ENCODE measurements at regions not wholly inside any gene's neighbourhood (a gene's known extent, or its start where the extent isn't known, plus 50 kb on each side); places are given as distances from the start of the nearest gene placed in this dataset.

DNA sequence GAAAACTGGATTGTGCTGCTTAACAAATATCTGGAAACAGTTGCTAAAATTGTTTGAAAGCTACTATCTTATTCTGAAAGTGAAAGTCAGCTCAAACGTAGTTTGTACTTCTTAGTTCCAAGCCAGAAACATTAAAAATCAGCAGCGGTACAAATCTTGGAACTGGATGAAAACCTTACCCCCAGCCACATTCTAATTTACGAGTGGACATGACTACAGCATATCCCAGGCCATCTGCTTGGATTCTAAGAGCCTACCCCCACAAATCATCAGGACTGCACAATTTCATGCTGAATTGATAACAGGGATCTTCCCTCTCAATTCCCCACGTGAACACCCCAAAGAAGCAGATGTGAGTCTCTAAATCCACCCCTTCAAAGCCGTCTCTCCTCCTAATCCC is 158.7 kb upstream of the NCKAP5 start:
- Histone ChIP-seq H3K9me3 (no peaks in the 10 kb centered on the region), H3K27me3 (no peaks in the 10 kb centered on the region), H3K4me1 (peaks cover 0 to 4% (median 0%) of the 10 kb centered on the region in 12 donors), H3K27ac (no peak overlapping the region), H3K4me3 (peak overlapping the region in 8 of 12 donors; percentile 3 to 40 (median 24)), H3K36me3 (no peaks in the 10 kb centered on the region)
- TF ChIP-seq POLR2A (IDR thresholded peaks at IDR 0.05), result no peak
- TF ChIP-seq, protein P1, sequence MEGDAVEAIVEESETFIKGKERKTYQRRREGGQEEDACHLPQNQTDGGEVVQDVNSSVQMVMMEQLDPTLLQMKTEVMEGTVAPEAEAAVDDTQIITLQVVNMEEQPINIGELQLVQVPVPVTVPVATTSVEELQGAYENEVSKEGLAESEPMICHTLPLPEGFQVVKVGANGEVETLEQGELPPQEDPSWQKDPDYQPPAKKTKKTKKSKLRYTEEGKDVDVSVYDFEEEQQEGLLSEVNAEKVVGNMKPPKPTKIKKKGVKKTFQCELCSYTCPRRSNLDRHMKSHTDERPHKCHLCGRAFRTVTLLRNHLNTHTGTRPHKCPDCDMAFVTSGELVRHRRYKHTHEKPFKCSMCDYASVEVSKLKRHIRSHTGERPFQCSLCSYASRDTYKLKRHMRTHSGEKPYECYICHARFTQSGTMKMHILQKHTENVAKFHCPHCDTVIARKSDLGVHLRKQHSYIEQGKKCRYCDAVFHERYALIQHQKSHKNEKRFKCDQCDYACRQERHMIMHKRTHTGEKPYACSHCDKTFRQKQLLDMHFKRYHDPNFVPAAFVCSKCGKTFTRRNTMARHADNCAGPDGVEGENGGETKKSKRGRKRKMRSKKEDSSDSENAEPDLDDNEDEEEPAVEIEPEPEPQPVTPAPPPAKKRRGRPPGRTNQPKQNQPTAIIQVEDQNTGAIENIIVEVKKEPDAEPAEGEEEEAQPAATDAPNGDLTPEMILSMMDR (IDR thresholded peaks at IDR 0.05), result no peak
- no peak for DNase-seq
- no peak for ATAC-seq
- intact Hi-C loops (cut with DNase I), result no loop called here
- 52 to 67% (median 62%) methylated on average over 5 of the region's 5 CpGs for WGBS, 4 donors

- H3K27me3 ChIP-seq, result no peaks in the 10 kb centered on the region
- H3K4me3 ChIP-seq, result no peak overlapping the region
- ATAC-seq (no peak), DNase-seq (no peak)
- no peaks in the 10 kb centered on the region for H3K9me3 ChIP-seq
- WGBS, 4 donors, result 93 to 98% (median 98%) methylated on average over 2 of the region's 2 CpGs
- H3K36me3 ChIP-seq, result no peaks in the 10 kb centered on the region
- no peak overlapping the region for H3K27ac ChIP-seq
- peaks cover 0 to 10% (median 0%) of the 10 kb centered on the region in 12 donors for H3K4me1 ChIP-seq
- intact Hi-C loops (cut with DNase I), result no loop called here
- TF ChIP-seq, protein P1 (IDR thresholded peaks at IDR 0.05), result no peak
- TF ChIP-seq POLR2A (IDR thresholded peaks at IDR 0.05), result no peak
Measured at GRCh38 chr2:133732059-133732458, 163.8 kb upstream of the NCKAP5 start.

DNA sequence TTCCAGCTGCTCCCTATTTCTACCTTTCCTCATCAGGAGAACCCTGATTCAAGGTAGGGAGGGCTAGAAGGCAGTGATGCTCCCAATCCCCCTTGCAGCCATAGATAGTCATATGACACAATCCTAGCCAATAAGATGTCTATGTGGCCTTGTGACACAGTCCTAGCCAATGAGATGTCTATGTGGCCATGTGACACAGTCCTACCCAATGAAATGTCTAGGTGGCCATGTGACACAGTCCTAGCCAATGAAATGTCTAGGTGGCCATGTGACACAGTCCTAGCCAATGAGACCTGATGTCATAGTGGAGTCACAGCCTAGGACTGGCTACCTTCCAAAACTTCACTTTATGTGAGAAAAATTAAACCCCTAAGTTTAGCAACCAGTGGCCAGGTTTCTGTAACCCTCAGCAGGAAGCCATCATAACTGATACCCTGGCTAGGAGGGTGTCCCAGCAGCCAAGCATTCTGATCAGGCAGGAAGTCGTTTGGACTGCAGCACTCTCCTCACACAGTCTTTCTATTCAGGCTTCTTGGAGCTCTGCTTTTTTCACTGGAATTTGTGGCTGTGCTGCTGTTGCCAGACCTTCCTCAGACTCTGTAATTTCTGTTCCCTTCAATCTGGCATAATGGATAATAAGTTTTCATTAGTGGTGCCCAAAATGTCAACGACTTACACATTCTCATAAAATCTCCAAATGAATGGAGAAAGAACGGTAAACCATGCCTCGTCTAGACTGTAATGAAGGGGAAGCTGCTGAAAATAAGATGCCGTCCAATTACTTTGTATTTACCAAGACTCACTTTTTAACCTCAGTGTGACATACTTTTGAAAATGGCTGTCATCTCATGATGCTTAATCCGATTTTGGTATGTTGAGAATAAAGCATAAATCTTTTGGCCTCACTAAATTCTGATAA is 165.0 kb upstream of the NCKAP5 start:
- ATAC-seq (no peak), DNase-seq (no peak)
- no peaks in the 10 kb centered on the region for H3K27me3 ChIP-seq
- TF ChIP-seq, protein P1 (IDR thresholded peaks at IDR 0.05), result no peak
- no peak for TF ChIP-seq POLR2A (IDR thresholded peaks at IDR 0.05)
- WGBS, 4 donors, result 75 to 81% (median 76%) methylated on average over 6 of the region's 6 CpGs
- no peak overlapping the region for H3K4me3 ChIP-seq
- no peak overlapping the region for H3K27ac ChIP-seq
- H3K9me3 ChIP-seq, result no peaks in the 10 kb centered on the region
- H3K36me3 ChIP-seq, result no peaks in the 10 kb centered on the region
- intact Hi-C loops (cut with DNase I), result no loop called here
- H3K4me1 ChIP-seq, result peaks cover 0 to 13% (median 0%) of the 10 kb centered on the region in 12 donors

- H3K27me3 ChIP-seq, result no peaks in the 10 kb centered on the region
- H3K36me3 ChIP-seq, result no peaks in the 10 kb centered on the region
- no peak for DNase-seq
- intact Hi-C loops (cut with DNase I), result no loop called here
- no peak for TF ChIP-seq POLR2A (IDR thresholded peaks at IDR 0.05)
- TF ChIP-seq, protein P1 (IDR thresholded peaks at IDR 0.05), result no peak
- WGBS, 4 donors, result 79 to 89% (median 83%) methylated on average over 2 of the region's 2 CpGs
- no peak overlapping the region for H3K27ac ChIP-seq
- no peak for ATAC-seq
- no peak overlapping the region for H3K4me3 ChIP-seq
- H3K4me1 ChIP-seq, result peaks cover 0 to 13% (median 0%) of the 10 kb centered on the region in 12 donors
- no peaks in the 10 kb centered on the region for H3K9me3 ChIP-seq
Measured at GRCh38 chr2:133733901-133734255, 165.6 kb upstream of the NCKAP5 start.
